ENCODE measurements at regions not wholly inside any gene's neighbourhood (a gene's known extent, or its start where the extent isn't known, plus 50 kb on each side); places are given as distances from the start of the nearest gene placed in this dataset.
"Not testable (repeated sequence)": the region's sequence is repeated elsewhere in the genome, so short reads cannot be mapped to it uniquely, and the experiment has no call there.

- DNase-seq (ENCODE audit: low read depth, low spot score), result no peak
These were observed 1490.0 kb upstream of the GBE1 start for GRCh38 chr3:83251490-83251889.

- no peak for DNase-seq (ENCODE audit: low read depth, low spot score)
These were observed 1489.2 kb upstream of the GBE1 start for GRCh38 chr3:83250613-83251012.

GRCh38 chr3:83248454-83248853 lies 1487.0 kb upstream of the GBE1 start:
- no peak for DNase-seq (ENCODE audit: low read depth, low spot score)

- DNase-seq (ENCODE audit: low read depth, low spot score), result no peak
These were observed 1473.9 kb upstream of the GBE1 start for GRCh38 chr3:83235180-83235814.

- DNase-seq (ENCODE audit: low read depth, low spot score), result no peak
These were observed 1472.3 kb upstream of the GBE1 start for GRCh38 chr3:83233715-83234114.

GRCh38 chr3:83230841-83231240 lies 1469.4 kb upstream of the GBE1 start:
- no peak for DNase-seq (ENCODE audit: low read depth, low spot score)

- no peak for DNase-seq (ENCODE audit: low read depth, low spot score)
These were observed 1468.9 kb upstream of the GBE1 start for GRCh38 chr3:83230376-83230775.

GRCh38 chr3:83226751-83227150 lies 1465.3 kb upstream of the GBE1 start:
- no peak for DNase-seq (ENCODE audit: low read depth, low spot score)

- no peak for DNase-seq (ENCODE audit: low read depth, low spot score)
These were observed 1462.8 kb upstream of the GBE1 start for GRCh38 chr3:83224101-83224868.

GRCh38 chr3:83218383-83219200 lies 1457.1 kb upstream of the GBE1 start:
- no peak for DNase-seq (ENCODE audit: low read depth, low spot score)

- not testable (repeated sequence) for DNase-seq (ENCODE audit: low read depth, low spot score)
These were observed 1456.2 kb upstream of the GBE1 start for GRCh38 chr3:83217595-83218118.

- DNase-seq (ENCODE audit: low read depth, low spot score), result no peak
These were observed 1455.6 kb upstream of the GBE1 start for GRCh38 chr3:83216919-83217594.

- no peak for DNase-seq (ENCODE audit: low read depth, low spot score)
These were observed 1433.8 kb upstream of the GBE1 start for GRCh38 chr3:83195243-83195642.

GRCh38 chr3:83193526-83193925 lies 1432.1 kb upstream of the GBE1 start:
- no peak for DNase-seq (ENCODE audit: low read depth, low spot score)

GRCh38 chr3:83189634-83190033 lies 1428.2 kb upstream of the GBE1 start:
- DNase-seq (ENCODE audit: low read depth, low spot score), result no peak

GRCh38 chr3:83169473-83169872 lies 1408.0 kb upstream of the GBE1 start:
- no peak for DNase-seq (ENCODE audit: low read depth, low spot score)

GRCh38 chr3:83150896-83151295 lies 1389.5 kb upstream of the GBE1 start:
- DNase-seq (ENCODE audit: low read depth, low spot score), result no peak

GRCh38 chr3:83140983-83141382 lies 1379.5 kb upstream of the GBE1 start:
- DNase-seq (ENCODE audit: low read depth, low spot score), result no peak

GRCh38 chr3:83131236-83131635 lies 1369.8 kb upstream of the GBE1 start:
- no peak for DNase-seq (ENCODE audit: low read depth, low spot score)

- DNase-seq (ENCODE audit: low read depth, low spot score), result no peak
These were observed 1361.4 kb upstream of the GBE1 start for GRCh38 chr3:83122774-83123350.

GRCh38 chr3:83093222-83093572 lies 1331.8 kb upstream of the GBE1 start:
- DNase-seq (ENCODE audit: low read depth, low spot score), result no peak

All from brain pericyte (primary cell).